ENCODE measurements at regions not wholly inside any gene's neighbourhood (a gene's known extent, or its start where the extent isn't known, plus 50 kb on each side); places are given as distances from the start of the nearest gene placed in this dataset.
A peak's percentile ranks its signal among the peaks of the same experiment; 100 is the strongest.
"Not testable (repeated sequence)": the region's sequence is repeated elsewhere in the genome, so short reads cannot be mapped to it uniquely, and the experiment has no call there.

GRCh38 chr10:78664929-78665553, 403.7 kb upstream of the ZMIZ1 start:
- no peak for DNase-seq

GRCh38 chr10:78672918-78673317, 395.8 kb upstream of the ZMIZ1 start:
- DNase-seq = no peak

GRCh38 chr10:78681141-78681540, 387.6 kb upstream of the ZMIZ1 start:
- not testable (repeated sequence) for DNase-seq

- not testable (repeated sequence) for DNase-seq
Observed at GRCh38 chr10:78681986-78682385, 386.8 kb upstream of the ZMIZ1 start.

- peak; percentile 52 for DNase-seq
Observed at GRCh38 chr10:78684947-78685346, 383.8 kb upstream of the ZMIZ1 start.

GRCh38 chr10:78685466-78686103, 383.2 kb upstream of the ZMIZ1 start:
- no peak for DNase-seq

GRCh38 chr10:78686444-78687060, 382.2 kb upstream of the ZMIZ1 start:
- no peak for DNase-seq

- DNase-seq = no peak
Observed at GRCh38 chr10:78687626-78688025, 381.1 kb upstream of the ZMIZ1 start.

- peak; percentile 30 for DNase-seq
Observed at GRCh38 chr10:78688230-78688900, 380.4 kb upstream of the ZMIZ1 start.

- DNase-seq = peak; percentile 87
Observed at GRCh38 chr10:78688901-78689583, 379.7 kb upstream of the ZMIZ1 start.

- DNase-seq = no peak
Observed at GRCh38 chr10:78689584-78689935, 379.2 kb upstream of the ZMIZ1 start.

- DNase-seq = no peak
Observed at GRCh38 chr10:78690354-78691111, 378.2 kb upstream of the ZMIZ1 start.

- no peak for DNase-seq
Observed at GRCh38 chr10:78691301-78692030, 377.3 kb upstream of the ZMIZ1 start.

- DNase-seq = no peak
Observed at GRCh38 chr10:78692071-78692470, 376.7 kb upstream of the ZMIZ1 start.

GRCh38 chr10:78695846-78696245, 372.9 kb upstream of the ZMIZ1 start:
- no peak for DNase-seq

GRCh38 chr10:78696791-78697395, 371.9 kb upstream of the ZMIZ1 start:
- DNase-seq = no peak

GRCh38 chr10:78699971-78700370, 368.8 kb upstream of the ZMIZ1 start:
- DNase-seq = no peak

GRCh38 chr10:78700413-78700812, 368.4 kb upstream of the ZMIZ1 start:
- DNase-seq = no peak

GRCh38 chr10:78700816-78701520, 367.8 kb upstream of the ZMIZ1 start:
- no peak for DNase-seq

- DNase-seq = no peak
Observed at GRCh38 chr10:78702186-78702585, 366.6 kb upstream of the ZMIZ1 start.

GRCh38 chr10:78702876-78703275, 365.9 kb upstream of the ZMIZ1 start:
- DNase-seq = no peak
